Right hindlimb (tissue), 1 donor: ENCODE measurements at regions not wholly inside any gene's neighbourhood (a gene's known extent, or its start where the extent isn't known, plus 50 kb on each side); places are given as distances from the start of the nearest gene placed in this dataset.

Experiments used
- DNase-seq: peaks from one replicate; pipeline ENCODE4 v3.0.0-alpha.2; 2018

DNA sequence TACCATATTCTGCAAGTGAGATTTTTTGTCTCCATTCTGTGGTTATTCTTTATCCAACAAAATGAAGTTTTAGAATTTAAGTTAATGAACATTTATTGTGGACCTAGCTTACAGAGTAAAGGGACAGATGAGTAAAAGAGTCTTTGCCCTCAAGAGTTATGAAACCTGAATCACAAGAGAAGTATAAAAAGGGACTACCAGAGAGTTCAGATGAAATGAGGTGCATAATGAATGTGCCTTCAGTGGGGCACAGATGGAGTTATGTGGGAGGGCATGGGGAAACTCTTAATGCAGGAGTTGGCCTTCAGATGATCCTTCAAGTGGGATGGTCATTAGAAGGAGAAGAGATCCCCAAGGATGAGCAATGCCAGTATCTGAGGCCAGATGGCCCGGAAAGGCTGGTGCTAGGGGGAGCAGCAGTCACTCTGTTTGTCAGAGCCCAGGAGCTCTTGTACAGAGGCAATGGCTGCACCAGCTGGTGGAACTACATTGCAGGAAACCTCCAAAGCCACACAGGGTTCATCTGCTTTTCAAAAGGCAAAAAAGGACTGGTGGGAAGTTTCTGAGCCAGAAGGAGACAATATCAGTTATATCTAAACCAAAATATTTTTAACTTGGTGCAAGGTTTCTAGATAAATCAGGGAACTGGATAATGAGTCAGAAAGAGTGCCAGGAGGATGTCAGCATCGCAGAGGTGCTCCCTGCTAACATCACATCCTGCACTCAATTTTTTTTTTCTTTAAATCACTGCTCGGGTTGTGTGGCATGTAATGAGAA, 162.0 kb downstream of the KLF6 start:
- DNase-seq, result no peak

DNA sequence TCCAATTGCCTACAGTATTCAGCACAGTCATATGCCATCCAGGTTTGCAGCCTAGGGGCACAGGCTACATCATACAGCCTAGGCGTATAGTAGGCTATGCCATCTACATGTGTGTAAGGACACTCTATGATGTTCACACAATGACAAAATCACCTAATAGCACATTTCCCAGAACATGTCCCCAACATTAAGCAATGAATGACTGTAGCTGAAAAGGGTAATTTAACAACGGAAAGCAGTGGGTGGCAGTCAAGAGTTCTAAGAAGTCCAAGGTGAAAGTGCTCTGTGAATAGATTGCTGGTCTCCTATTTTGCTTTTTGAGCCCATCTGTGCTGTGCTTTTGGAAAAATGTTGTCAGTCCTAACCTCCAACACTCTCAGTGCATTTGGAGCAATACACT, 162.6 kb downstream of the KLF6 start:
- DNase-seq, result no peak

- no peak for DNase-seq
Measured at GRCh38 chr10:3620818-3621217, 164.2 kb downstream of the KLF6 start.

DNA sequence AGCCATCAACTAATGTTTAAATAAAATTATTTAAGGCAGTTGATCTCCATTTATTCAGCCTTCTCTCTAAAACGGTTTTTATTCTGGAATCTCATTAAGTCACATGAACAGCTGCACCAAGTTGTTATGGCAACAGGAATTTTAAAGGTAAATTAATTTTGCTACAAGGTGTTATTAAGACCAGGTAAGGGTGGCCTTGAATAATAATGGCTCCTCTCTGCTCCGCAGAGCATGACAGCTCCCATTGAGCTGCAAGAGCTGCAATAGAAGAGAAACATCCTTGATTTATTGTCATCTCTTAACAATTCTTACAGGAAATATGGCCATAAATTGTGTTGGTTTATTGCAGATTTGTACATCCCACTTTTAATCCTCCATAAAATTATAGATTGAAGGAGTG, 165.8 kb downstream of the KLF6 start:
- no peak for DNase-seq

- no peak for DNase-seq
Measured at GRCh38 chr10:3616880-3617279, 168.1 kb downstream of the KLF6 start.

DNA sequence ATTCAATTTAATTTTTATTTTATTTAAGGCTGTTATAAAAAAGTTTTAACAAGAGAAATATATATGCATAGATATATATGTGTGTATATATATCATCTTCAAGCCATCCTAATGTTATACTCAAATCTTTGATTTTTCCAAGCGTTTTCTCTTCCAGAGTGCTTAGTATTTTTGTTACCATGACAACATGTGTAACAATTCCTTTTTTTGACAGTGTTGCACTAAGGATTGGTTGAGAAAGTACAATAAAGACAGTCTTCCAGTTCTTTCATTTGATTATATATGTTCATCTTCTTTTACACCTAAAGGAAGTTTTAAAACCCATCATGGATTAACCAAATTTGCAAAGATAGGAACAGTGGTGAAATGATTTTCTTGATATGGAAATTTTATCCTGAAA, 171.7 kb downstream of the KLF6 start:
- no peak for DNase-seq

GRCh38 chr10:3612183-3613001, 172.6 kb downstream of the KLF6 start:
- no peak for DNase-seq

DNA sequence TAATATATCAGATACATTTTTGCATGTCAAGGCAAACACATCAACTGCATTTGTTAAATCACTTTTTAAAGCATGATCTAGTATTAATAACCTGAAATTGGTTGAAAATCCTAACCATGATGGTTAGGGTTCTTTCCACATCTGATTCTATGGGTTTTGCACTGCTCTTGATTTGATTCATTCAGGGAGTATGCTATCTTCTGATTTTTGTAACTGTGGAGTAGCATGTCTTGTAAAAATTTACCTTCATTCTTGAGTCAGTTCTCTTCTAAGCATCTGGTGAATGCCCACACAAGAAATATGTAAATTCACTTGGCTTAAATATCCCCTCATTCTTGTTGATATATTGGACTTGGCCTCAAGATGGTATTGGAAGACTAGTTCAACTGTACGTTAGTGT, 178.7 kb downstream of the KLF6 start:
- DNase-seq, result no peak

GRCh38 chr10:3605882-3606281, 179.1 kb downstream of the KLF6 start:
- no peak for DNase-seq

DNA sequence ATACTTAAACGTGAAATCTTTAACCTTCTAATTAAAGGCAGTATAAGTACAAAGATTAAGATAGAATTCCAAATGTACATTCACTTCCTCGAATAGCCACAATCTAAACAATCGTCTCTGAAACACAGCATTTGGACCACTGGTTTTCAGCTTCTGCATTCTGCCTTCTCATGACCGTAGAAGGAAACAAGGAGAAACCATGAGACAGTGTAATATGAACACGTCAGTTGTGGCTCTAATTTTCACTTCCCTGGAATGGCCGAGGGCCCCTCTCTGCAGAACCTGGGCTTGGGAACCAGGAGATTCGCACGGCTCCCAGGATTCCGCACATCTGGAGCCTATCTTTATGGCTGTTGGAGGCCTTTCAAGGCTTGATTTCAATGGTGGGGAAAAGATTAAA, 189.3 kb downstream of the KLF6 start:
- DNase-seq, result no peak

DNA sequence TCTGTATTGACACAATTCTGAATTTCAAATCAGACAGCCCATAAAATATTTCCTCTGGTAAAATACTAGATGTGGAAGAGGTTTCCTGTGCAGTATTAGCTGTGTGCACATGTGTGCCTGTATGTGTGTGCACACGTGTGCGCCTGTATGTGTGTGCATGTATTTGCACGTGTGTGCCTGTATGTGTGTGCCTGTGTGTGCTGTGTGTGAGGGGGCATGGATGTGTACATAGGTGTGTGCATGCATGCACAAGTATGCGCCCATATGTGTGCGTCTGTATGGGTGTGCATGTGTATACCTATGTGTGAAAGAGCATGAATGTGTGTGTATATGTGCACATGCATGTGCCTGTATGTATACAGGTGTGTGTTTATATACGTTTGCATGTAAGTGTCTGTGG, 191.4 kb downstream of the KLF6 start:
- no peak for DNase-seq

DNA sequence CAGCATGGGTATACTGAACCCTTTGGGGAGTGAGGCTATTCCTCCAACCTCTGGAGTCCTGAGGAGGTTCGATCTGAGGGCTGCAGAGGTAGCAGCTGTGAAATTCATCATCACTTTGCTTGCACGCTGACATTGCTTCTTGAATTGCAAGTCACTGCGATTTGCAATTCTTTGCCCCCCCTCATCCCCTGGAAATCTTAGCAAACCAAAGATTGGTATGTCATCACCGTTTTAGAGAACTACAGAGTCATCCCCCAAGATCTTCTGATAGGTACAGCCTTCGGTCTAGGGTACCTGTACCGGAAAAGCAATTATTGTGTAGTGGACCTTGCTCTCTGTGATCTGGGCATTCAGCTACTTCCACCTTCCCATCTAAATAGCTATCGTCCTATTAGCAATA, 192.6 kb downstream of the KLF6 start:
- no peak for DNase-seq

- DNase-seq, result no peak
Measured at GRCh38 chr10:3588816-3589215, 196.2 kb downstream of the KLF6 start.

- DNase-seq, result no peak
Measured at GRCh38 chr10:3588346-3588745, 196.7 kb downstream of the KLF6 start.

DNA sequence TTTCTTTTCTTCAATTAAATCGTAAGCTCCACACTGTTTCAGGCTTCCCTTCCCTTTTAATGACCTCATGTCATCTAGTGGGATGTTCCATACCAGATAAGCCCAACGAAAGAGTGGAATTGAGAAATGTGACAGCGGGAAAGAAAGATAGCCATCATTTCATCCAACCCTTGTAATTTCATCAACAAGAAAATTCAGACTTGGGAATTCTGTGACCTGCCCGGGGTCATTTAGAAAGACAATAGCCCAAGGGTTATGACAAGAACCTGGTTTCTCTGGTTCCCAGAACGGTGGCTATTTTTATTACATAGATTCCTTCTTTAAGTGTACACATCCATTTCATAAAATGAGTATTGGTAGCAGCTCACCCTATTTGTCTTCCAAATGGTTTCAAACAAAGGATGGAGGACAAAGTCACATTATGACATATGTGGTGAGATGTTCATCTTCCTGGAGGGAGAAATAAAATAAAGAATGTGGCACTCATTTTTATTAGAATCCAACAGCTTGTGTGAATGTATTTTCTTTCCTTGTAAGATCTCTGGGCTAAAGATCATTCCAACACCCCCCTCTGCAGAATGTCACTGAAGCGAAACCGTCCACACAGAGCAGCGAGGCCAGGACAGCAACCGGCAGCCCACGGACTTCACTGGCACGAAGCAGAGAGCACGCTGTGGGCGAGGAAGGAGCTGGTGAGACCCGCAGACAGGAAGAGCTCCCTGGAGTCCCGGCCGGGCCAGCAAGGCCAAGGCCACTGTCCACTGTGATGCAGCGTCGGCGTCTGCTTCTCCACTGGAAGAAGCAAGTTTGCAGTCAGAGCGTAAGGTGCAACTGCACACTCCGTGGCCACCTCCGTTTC, 199.9 kb downstream of the KLF6 start:
- no peak for DNase-seq

DNA sequence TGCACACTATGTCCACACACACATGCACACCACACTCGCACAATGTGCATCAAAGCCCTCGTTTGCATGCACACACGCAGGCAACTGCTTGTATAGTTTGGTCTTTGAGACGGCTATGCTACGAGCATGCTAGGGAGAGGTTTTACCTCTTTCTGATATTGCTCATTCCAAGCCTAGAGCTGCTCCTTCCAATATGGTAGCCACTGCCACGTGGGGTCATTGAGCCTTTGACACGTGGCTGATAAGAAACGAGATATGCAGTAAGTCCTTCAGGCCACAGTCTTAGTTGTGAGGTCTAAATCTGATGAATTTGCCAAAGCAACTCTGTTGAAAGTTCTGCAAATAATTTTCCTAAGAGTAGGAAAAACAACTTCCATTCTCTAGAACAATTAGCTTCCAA, 204.4 kb downstream of the KLF6 start:
- no peak for DNase-seq

DNA sequence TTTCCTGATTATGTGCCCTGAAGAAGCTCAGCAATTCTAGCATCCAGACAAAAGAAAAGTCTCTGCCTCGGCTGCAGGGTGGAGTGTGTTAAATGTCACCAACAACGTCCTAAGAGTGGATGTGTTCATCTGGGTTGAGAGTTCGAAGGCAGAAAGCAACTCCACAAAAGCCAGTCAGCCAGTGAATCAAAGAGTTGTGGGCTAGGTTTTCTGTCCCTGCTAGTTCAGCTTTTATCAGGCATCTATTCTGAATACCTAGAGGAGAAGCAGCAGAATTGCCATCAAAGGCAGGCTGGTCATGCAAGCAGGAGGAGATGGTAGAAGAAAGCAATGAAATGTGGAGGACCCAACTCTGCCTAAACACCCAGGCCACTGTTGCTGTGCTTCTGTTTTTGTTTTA, 205.2 kb downstream of the KLF6 start:
- DNase-seq, result no peak

DNA sequence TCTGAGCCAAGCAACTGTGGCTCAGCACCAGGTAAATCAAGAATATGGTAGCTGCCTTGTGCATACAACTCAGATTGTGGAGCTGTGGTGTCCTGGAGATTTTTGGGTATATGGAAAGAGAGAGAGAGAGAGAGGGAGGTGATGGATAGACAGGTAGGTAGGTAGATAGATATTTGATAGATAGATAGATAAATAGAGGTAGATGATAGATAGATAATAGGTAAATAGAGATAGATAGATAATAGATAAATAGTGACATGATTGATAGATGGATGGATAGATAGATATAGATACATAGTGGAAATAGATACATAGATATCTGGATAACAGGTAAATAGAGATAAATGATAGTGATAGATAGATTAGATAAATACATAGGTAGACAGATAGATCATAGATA, 206.3 kb downstream of the KLF6 start:
- no peak for DNase-seq

DNA sequence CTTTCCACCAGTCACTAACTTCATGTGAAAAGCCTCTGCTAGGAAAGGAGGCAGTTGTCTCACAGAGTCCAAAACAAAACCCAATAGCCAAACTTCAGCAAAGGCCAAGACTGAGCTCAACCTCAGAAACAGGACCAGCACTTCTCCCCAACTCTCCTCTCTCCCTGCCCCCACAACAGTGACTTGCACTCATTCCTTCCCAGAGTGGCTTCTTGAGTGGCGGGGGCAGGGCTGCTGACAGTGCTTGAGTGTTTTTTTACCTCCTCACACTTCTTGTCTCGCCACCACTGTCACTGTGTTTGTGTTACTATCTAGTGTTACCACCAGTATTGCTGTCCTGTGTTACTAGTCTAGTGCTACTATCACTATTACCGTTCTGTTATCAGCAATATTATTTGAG, 206.8 kb downstream of the KLF6 start:
- no peak for DNase-seq

DNA sequence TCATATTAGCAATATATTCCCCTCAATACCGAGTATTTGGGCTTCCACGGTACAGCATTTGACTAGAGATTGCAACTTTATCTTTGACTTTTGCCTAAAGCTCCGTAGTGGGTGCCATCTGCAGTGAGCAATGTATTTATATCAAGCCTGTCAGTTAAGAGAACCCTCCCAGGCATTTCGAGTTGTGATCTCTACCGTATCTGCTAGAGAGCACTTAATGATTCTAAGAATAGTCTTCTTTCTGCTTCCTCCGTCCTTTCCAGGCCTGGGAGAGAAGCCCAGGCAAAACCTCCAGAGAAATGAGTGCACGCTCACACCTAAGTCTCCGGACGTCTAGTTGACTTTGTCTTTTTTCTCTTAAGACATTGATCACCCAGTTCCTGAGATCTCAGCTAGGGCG, 210.6 kb downstream of the KLF6 start:
- DNase-seq, result no peak

DNA sequence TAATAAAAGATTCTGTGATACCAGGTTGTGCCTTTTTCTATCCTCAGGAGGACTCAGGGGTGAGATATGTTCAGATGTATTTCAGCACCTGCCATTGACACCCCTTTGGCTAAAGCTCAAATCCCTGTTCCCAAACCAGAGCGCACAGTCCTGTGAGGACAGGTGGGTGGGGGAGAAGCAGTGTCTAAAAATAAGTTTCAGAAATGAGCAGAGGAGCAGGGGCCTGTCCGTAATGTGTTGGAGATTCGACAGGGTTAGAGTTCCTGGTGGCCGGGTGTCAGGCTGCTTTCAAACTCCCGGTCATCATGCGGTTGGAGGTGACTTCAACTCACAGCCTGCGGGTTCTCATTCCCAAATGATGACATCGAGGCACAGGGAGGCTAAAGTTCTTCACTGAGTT, 211.5 kb downstream of the KLF6 start:
- no peak for DNase-seq

- no peak for DNase-seq
Measured at GRCh38 chr10:3571310-3571825, 213.6 kb downstream of the KLF6 start.

DNA sequence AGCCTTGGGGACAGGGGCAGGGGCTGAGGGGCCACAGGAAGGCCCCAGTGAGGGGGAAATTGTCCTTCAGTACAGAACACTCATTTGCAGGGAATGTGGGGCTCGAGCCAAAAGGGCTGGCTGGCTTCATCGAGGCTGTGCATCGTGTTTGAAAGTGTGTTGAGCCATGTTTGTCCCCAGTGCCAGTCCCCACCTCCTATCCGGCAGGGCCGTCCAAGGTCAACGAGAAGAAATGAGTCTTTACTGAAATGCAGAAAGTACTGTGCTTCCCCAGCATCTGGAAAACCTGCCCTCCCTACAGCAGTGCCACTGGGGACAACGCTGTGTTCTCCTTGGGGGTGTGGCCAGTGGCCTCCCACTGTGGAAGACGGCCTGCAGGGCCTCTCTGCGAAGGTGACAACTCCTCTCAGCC, 214.1 kb downstream of the KLF6 start:
- DNase-seq, result no peak
